ENCODE measurements at regions not wholly inside any gene's neighbourhood (a gene's known extent, or its start where the extent isn't known, plus 50 kb on each side); places are given as distances from the start of the nearest gene placed in this dataset.

DNA sequence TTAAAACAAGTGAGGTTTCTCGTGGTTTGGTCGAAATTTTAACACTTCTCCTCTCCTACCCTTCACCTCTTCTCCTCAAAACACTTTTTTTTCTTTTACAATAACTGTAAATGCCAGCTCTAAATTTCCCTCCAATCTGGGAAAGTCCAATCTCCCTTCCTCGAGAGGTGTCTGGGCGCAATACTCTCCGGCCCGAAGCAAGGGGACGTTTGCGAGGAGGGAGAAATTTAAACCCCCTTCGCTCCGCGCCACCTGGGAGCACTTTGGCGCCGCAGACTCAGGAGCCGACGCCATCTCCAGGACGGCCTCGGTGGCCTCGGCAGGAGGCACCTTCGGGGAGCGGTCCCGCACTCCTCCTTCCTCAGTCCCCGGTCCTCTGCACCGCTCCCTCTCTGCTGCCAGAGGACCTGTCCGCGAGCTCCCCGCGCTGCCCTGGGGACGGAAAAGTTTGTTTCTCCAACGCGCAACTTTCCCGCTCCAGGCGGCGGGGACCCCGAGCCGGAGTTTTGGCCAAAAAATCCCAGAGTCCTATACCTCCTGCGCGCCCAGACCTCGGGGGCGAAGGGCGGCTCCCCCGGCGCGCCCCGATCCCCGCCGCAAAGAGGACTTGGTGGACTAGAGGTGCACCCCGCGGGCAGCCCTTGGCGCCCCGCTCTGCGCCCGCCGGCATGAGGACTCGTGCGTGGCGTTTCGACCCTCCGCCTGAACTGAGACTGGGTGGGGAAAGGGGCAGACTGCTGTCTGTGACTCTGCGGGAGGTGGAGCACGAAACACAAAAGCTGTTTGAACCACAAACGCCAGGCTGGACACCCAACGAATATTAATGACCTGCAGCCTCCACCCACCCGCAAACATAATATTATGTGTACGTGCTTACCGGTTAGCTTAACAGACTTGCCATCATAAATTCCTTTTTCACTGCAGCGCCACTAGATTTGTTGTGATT is 95.2 kb upstream of the HMGA2 start:
- Histone ChIP-seq H3K4me1 (ENCODE audit: control insufficient read depth in 1 of 2, insufficient read depth in 2 of 2, low read depth in 1 of 2, low read length in 1 of 2) (no peaks in the 10 kb centered on the region; a peak in 1 of 4 replicates), H4K20me1 (ENCODE audit: insufficient read depth) (no peaks in the 10 kb centered on the region), H3K4me2 (peak overlapping the region; percentile 89), H3K9ac (peak overlapping the region; percentile 71; the same call in 1 of the 2 replicates), H3K27ac (ENCODE audit: low read depth in 2 of 2, low read length in 1 of 2) (peak overlapping the region; percentile 41 to 59), H3K36me3 (replicated peaks in 1 of 2; ENCODE audit: control insufficient read depth in 1 of 2, insufficient read depth in 2 of 2, low read length in 1 of 2) (no peaks in the 10 kb centered on the region), H3K9me2 (no peaks in the 10 kb centered on the region), H3K9me3 (no peaks in the 10 kb centered on the region), H2AFZ (ENCODE audit: low read depth) (peak overlapping the region; percentile 91), H3K27me3 (ENCODE audit: insufficient read depth) (no peaks in the 10 kb centered on the region; the same call in 1 of the 2 replicates), H3K79me2 (ENCODE audit: insufficient read depth) (peaks cover 3% of the 10 kb centered on the region; the same call in 1 of the 2 replicates), H3K4me3 (ENCODE audit: low read depth in 2 of 2, low read length in 1 of 2) (peak overlapping the region; percentile 52 to 67), H3F3A (replicated peaks; ENCODE audit: insufficient read depth) (peaks cover 15% of the 10 kb centered on the region)
- TF ChIP-seq EZH2phosphoT487 (IDR thresholded peaks at IDR 0.05; ENCODE audit: borderline replicate concordance, low read depth) (no peak), RXRA (IDR thresholded peaks at IDR 0.05; ENCODE audit: borderline replicate concordance, low read depth) (no peak), RAD21 (IDR thresholded peaks at IDR 0.05; ENCODE audit: low read length) (no peak), EP300 (IDR thresholded peaks at IDR 0.05; ENCODE audit: borderline replicate concordance in 1 of 2, low read depth in 1 of 2, low read length in 1 of 2) (peak in 1 of 2 experiments; percentile 10; a peak in 1 of 4 replicates), TCF12 (IDR thresholded peaks at IDR 0.05) (no peak), MXI1 (IDR thresholded peaks at IDR 0.05; ENCODE audit: low read depth, low read length) (no peak), TAF1 (IDR thresholded peaks at IDR 0.05; ENCODE audit: borderline replicate concordance, low read depth, low read length) (peak; percentile 50; the same call in 1 of the 2 replicates), SIN3A (IDR thresholded peaks at IDR 0.05; ENCODE audit: borderline replicate concordance, low read depth, low read length) (no peak), NFIC (IDR thresholded peaks at IDR 0.05; ENCODE audit: borderline replicate concordance) (no peak), GATA2 (CRISPR knock-in tag; IDR thresholded peaks at IDR 0.05) (no peak), MEF2A (IDR thresholded peaks at IDR 0.05; ENCODE audit: borderline replicate concordance, low read depth) (no peak)
- TF ChIP-seq, protein P1, sequence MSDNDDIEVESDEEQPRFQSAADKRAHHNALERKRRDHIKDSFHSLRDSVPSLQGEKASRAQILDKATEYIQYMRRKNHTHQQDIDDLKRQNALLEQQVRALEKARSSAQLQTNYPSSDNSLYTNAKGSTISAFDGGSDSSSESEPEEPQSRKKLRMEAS (IDR thresholded peaks at IDR 0.05; ENCODE audit: low read depth), result peak; percentile 12; the same call in 1 of the 2 replicates
- TF ChIP-seq, protein P2, sequence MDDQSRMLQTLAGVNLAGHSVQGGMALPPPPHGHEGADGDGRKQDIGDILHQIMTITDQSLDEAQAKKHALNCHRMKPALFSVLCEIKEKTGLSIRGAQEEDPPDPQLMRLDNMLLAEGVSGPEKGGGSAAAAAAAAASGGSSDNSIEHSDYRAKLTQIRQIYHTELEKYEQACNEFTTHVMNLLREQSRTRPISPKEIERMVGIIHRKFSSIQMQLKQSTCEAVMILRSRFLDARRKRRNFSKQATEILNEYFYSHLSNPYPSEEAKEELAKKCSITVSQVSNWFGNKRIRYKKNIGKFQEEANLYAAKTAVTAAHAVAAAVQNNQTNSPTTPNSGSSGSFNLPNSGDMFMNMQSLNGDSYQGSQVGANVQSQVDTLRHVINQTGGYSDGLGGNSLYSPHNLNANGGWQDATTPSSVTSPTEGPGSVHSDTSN (IDR thresholded peaks at IDR 0.05), result peak; percentile 34; the same call in 1 of the 2 replicates
- TF ChIP-seq, protein P3, sequence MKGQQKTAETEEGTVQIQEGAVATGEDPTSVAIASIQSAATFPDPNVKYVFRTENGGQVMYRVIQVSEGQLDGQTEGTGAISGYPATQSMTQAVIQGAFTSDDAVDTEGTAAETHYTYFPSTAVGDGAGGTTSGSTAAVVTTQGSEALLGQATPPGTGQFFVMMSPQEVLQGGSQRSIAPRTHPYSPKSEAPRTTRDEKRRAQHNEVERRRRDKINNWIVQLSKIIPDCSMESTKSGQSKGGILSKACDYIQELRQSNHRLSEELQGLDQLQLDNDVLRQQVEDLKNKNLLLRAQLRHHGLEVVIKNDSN (IDR thresholded peaks at IDR 0.05; ENCODE audit: borderline replicate concordance, low read depth), result no peak
- ChIA-PET POLR2A (no interaction called here), CTCF (no interaction called here)
- 31% methylated on average over 64 of the region's 66 CpGs for WGBS (ENCODE audit: low lambda C conversion rate)
- no peak for DNase-seq

All from SK-N-SH (cell line).